Activated CD4-positive, alpha-beta T cell treated with anti-CD3 and anti-CD28 coated beads for 48 hours (primary cell): ENCODE measurements at regions not wholly inside any gene's neighbourhood (a gene's known extent, or its start where the extent isn't known, plus 50 kb on each side); places are given as distances from the start of the nearest gene placed in this dataset.

ENCODE experiments used
- DNase-seq: peaks from one replicate; pipeline ENCODE4 v3.0.0-alpha.2; 2020

DNA sequence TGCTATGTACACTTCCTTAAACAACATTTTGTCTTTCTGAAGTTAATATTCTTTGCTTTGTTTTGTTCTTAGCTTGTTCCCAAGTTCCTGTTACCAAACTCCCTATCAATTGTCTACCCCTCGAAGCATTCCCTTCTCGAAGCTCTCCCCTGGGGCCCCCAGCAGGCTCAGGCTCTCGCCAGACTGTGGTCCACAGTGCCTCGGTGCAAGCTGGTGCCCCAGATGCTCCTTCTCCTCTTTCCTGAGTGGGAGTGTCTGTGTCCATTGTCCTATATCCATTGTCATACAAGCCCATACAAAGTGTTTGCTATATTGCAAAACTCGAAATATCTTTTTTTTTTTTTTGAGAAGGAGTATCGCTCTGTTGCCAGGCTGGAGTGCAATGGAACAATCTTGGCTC, 51.7 kb upstream of the RTL6 start:
- no peak for DNase-seq

- DNase-seq = no peak
Measured at GRCh38 chr22:44548981-44549380, 50.9 kb upstream of the RTL6 start.
